ENCODE measurements at regions not wholly inside any gene's neighbourhood (a gene's known extent, or its start where the extent isn't known, plus 50 kb on each side); places are given as distances from the start of the nearest gene placed in this dataset.

DNA sequence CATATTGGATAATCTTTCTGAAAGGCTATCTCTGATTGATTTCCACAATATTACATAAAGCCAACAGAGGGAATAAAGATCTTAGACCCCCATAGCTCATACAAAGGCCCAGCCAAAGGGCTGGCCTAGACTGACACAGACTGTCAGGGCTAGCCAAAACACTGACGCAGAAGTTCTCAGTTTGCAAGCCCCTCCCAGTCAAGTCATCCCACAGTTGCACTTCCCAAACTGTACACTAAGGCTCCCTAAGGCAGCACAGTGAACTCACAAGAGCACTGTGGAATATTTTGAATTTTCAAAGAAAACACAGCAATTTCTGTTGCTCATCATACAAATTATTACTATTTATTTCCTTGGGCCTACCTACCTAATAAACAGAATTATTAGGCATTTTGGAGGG is 244.9 kb downstream of the SP3 start:
- TF ChIP-seq POLR2A (IDR thresholded peaks at IDR 0.05) = no peak
- TF ChIP-seq, protein P1, sequence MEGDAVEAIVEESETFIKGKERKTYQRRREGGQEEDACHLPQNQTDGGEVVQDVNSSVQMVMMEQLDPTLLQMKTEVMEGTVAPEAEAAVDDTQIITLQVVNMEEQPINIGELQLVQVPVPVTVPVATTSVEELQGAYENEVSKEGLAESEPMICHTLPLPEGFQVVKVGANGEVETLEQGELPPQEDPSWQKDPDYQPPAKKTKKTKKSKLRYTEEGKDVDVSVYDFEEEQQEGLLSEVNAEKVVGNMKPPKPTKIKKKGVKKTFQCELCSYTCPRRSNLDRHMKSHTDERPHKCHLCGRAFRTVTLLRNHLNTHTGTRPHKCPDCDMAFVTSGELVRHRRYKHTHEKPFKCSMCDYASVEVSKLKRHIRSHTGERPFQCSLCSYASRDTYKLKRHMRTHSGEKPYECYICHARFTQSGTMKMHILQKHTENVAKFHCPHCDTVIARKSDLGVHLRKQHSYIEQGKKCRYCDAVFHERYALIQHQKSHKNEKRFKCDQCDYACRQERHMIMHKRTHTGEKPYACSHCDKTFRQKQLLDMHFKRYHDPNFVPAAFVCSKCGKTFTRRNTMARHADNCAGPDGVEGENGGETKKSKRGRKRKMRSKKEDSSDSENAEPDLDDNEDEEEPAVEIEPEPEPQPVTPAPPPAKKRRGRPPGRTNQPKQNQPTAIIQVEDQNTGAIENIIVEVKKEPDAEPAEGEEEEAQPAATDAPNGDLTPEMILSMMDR (IDR thresholded peaks at IDR 0.05) = no peak
- no peak for TF ChIP-seq POLR2AphosphoS5 (IDR thresholded peaks at IDR 0.05)
